ENCODE measurements at regions not wholly inside any gene's neighbourhood (a gene's known extent, or its start where the extent isn't known, plus 50 kb on each side); places are given as distances from the start of the nearest gene placed in this dataset.

- no peak for TF ChIP-seq PAX5 (IDR thresholded peaks at IDR 0.05; ENCODE audit: insufficient read depth, low read length, severe bottlenecking)
- TF ChIP-seq POLR2A (IDR thresholded peaks at IDR 0.05; ENCODE audit: low read depth, low read length) = no peak
- TF ChIP-seq POLR2AphosphoS5 (IDR thresholded peaks at IDR 0.05; ENCODE audit: low read depth, low read length) = no peak
- no peak for TF ChIP-seq SPI1 (IDR thresholded peaks at IDR 0.05; ENCODE audit: low read depth, low read length)
- TF ChIP-seq TAF1 (IDR thresholded peaks at IDR 0.05; ENCODE audit: low read depth, low read length) = no peak
- TF ChIP-seq POU2F2 (IDR thresholded peaks at IDR 0.05; ENCODE audit: low read depth, low read length) = no peak
Observed at GRCh38 chr9:82584349-82584863, 478.5 kb downstream of the RASEF start.

Data from GM12891 (cell line).